ENCODE measurements at regions not wholly inside any gene's neighbourhood (a gene's known extent, or its start where the extent isn't known, plus 50 kb on each side); places are given as distances from the start of the nearest gene placed in this dataset.

GRCh38 chr9:127555840-127556820, 55.9 kb upstream of the STXBP1 start:
- Histone ChIP-seq H3K36me3 (ENCODE audit: insufficient read depth, low read length) (peaks cover 11% of the 10 kb centered on the region), H3K4me2 (ENCODE audit: low read length) (peak overlapping the region; percentile 78), H2AFZ (ENCODE audit: low read depth, low read length) (no peak overlapping the region), H3K9me3 (ENCODE audit: insufficient read depth, low read depth, low read length) (no peaks in the 10 kb centered on the region), H3K9ac (ENCODE audit: low read length) (peak overlapping the region; percentile 64), H3K27ac (ENCODE audit: low read depth, low read length) (peak overlapping the region; percentile 84), H3K4me3 (ENCODE audit: insufficient read depth, low read depth, low read length) (peak overlapping the region; percentile 12), H3K79me2 (ENCODE audit: insufficient read depth, low read length) (peaks cover 98% of the 10 kb centered on the region), H3K4me1 (ENCODE audit: insufficient read depth, low read length) (peaks cover 62% of the 10 kb centered on the region), H4K20me1 (ENCODE audit: insufficient read depth, low read length) (peaks cover 84% of the 10 kb centered on the region), H3K27me3 (ENCODE audit: insufficient read depth, low read length) (no peaks in the 10 kb centered on the region)
- H3K27me3 Mint-ChIP-seq (ENCODE audit: low read depth, unreplicated experiment), result no peaks in the 10 kb centered on the region
- H3K4me3 Mint-ChIP-seq (ENCODE audit: unreplicated experiment), result peak overlapping the region; percentile 47
- peak overlapping the region; percentile 79 for H3K27ac Mint-ChIP-seq (ENCODE audit: unreplicated experiment)
- DNase-seq (ENCODE audit: low read depth) (peak; percentile 95), FAIRE-seq (peak; percentile 89)
- no peaks in the 10 kb centered on the region for H3K9me3 Mint-ChIP-seq (ENCODE audit: unreplicated experiment)
- peaks cover 23% of the 10 kb centered on the region for H3K36me3 Mint-ChIP-seq (ENCODE audit: low read depth, unreplicated experiment)
- peaks cover 58% of the 10 kb centered on the region for H3K4me1 Mint-ChIP-seq (ENCODE audit: low read depth, unreplicated experiment)
- TF ChIP-seq, protein P1, sequence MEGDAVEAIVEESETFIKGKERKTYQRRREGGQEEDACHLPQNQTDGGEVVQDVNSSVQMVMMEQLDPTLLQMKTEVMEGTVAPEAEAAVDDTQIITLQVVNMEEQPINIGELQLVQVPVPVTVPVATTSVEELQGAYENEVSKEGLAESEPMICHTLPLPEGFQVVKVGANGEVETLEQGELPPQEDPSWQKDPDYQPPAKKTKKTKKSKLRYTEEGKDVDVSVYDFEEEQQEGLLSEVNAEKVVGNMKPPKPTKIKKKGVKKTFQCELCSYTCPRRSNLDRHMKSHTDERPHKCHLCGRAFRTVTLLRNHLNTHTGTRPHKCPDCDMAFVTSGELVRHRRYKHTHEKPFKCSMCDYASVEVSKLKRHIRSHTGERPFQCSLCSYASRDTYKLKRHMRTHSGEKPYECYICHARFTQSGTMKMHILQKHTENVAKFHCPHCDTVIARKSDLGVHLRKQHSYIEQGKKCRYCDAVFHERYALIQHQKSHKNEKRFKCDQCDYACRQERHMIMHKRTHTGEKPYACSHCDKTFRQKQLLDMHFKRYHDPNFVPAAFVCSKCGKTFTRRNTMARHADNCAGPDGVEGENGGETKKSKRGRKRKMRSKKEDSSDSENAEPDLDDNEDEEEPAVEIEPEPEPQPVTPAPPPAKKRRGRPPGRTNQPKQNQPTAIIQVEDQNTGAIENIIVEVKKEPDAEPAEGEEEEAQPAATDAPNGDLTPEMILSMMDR (IDR thresholded peaks at IDR 0.05; ENCODE audit: insufficient read depth, low read depth, low read length), result no peak
- no peak for TF ChIP-seq EZH2 (IDR thresholded peaks at IDR 0.05; ENCODE audit: insufficient read depth, low read length)

- Histone ChIP-seq H3K9me3 (ENCODE audit: insufficient read depth, low read depth, low read length) (no peaks in the 10 kb centered on the region), H3K4me1 (ENCODE audit: insufficient read depth, low read length) (peaks cover 68% of the 10 kb centered on the region), H4K20me1 (ENCODE audit: insufficient read depth, low read length) (peaks cover 84% of the 10 kb centered on the region), H3K27ac (ENCODE audit: low read depth, low read length) (no peak overlapping the region), H3K36me3 (ENCODE audit: insufficient read depth, low read length) (peaks cover 11% of the 10 kb centered on the region), H3K4me2 (ENCODE audit: low read length) (peak overlapping the region; percentile 72), H3K4me3 (ENCODE audit: insufficient read depth, low read depth, low read length) (no peak overlapping the region), H2AFZ (ENCODE audit: low read depth, low read length) (no peak overlapping the region), H3K27me3 (ENCODE audit: insufficient read depth, low read length) (no peaks in the 10 kb centered on the region), H3K9ac (ENCODE audit: low read length) (no peak overlapping the region), H3K79me2 (ENCODE audit: insufficient read depth, low read length) (peaks cover 98% of the 10 kb centered on the region)
- no peak for FAIRE-seq
- Mint-ChIP-seq H3K27ac (ENCODE audit: unreplicated experiment) (peak overlapping the region; percentile 79), H3K36me3 (ENCODE audit: low read depth, unreplicated experiment) (peaks cover 23% of the 10 kb centered on the region), H3K4me1 (ENCODE audit: low read depth, unreplicated experiment) (peaks cover 65% of the 10 kb centered on the region), H3K27me3 (ENCODE audit: low read depth, unreplicated experiment) (no peaks in the 10 kb centered on the region), H3K4me3 (ENCODE audit: unreplicated experiment) (no peak overlapping the region), H3K9me3 (ENCODE audit: unreplicated experiment) (no peaks in the 10 kb centered on the region)
- TF ChIP-seq EZH2 (IDR thresholded peaks at IDR 0.05; ENCODE audit: insufficient read depth, low read length), result no peak
- TF ChIP-seq, protein P1 (IDR thresholded peaks at IDR 0.05; ENCODE audit: insufficient read depth, low read depth, low read length), result no peak
- DNase-seq (ENCODE audit: low read depth), result no peak
These were observed 55.2 kb upstream of the STXBP1 start for GRCh38 chr9:127556871-127557270.

All from astrocyte (in vitro differentiated cells and primary cell).